Bronchial epithelial cell (primary cell): ENCODE measurements at regions not wholly inside any gene's neighbourhood (a gene's known extent, or its start where the extent isn't known, plus 50 kb on each side); places are given as distances from the start of the nearest gene placed in this dataset.
"Not testable (repeated sequence)": the region's sequence is repeated elsewhere in the genome, so short reads cannot be mapped to it uniquely, and the experiment has no call there.

Experiments
- DNase-seq: peaks from one replicate; pipeline ENCODE4 v3.0.0-alpha.2; 2010; ENCODE audit warnings: low read depth
- FAIRE-seq: peaks from 2 replicates; lab custom pipeline; 2011; peaks lifted over from hg19 to GRCh38; lab: Jason Lieb, UNC
- H3K27me3 ChIP-seq: 2 replicates; pipeline ENCODE4 v1.5.1; 2011; ENCODE audit warnings: low read length; ENCODE audit not compliant: control insufficient read depth, insufficient read depth
- H3K36me3 ChIP-seq: 2 replicates; pipeline ENCODE4 v1.5.1; 2011; ENCODE audit warnings: low read length; ENCODE audit not compliant: control insufficient read depth, insufficient read depth
- H3K4me3 ChIP-seq: 2 replicates; pipeline ENCODE4 v1.5.1; 2011; ENCODE audit warnings: mild to moderate bottlenecking, low read depth, low read length, control low read depth
- CTCF ChIP-seq: IDR thresholded peaks from 2 replicates; pipeline ENCODE4 v1.5.1; 2011; ENCODE audit warnings: mild to moderate bottlenecking, moderate library complexity, low read length, control low read depth, inconsistent platforms; ENCODE audit not compliant: insufficient read depth, severe bottlenecking

- Histone ChIP-seq H3K4me3 (no peak overlapping the region), H3K27me3 (no peaks in the 10 kb centered on the region), H3K36me3 (no peaks in the 10 kb centered on the region)
- DNase-seq (no peak), FAIRE-seq (peak; percentile 64)
- no peak for TF ChIP-seq CTCF
These were observed 91.6 kb downstream of the OLFM1 start for GRCh38 chr9:135179041-135179440.

- no peak for TF ChIP-seq CTCF
- Histone ChIP-seq H3K27me3 (no peaks in the 10 kb centered on the region), H3K4me3 (no peak overlapping the region), H3K36me3 (no peaks in the 10 kb centered on the region)
- no peak for FAIRE-seq
- no peak for DNase-seq
These were observed 92.5 kb downstream of the OLFM1 start for GRCh38 chr9:135179976-135180375.

- no peaks in the 10 kb centered on the region for H3K36me3 ChIP-seq
- FAIRE-seq (no peak), DNase-seq (no peak)
- no peak overlapping the region for H3K4me3 ChIP-seq
- no peaks in the 10 kb centered on the region for H3K27me3 ChIP-seq
- no peak for TF ChIP-seq CTCF
These were observed 93.1 kb downstream of the OLFM1 start for GRCh38 chr9:135180586-135180985.

GRCh38 chr9:135181336-135181735 is 93.9 kb downstream of the OLFM1 start:
- FAIRE-seq = no peak
- no peaks in the 10 kb centered on the region for H3K27me3 ChIP-seq

GRCh38 chr9:135181841-135182240 is 94.4 kb downstream of the OLFM1 start:
- not testable (repeated sequence) for DNase-seq, H3K27me3 ChIP-seq, H3K4me3 ChIP-seq, FAIRE-seq, H3K36me3 ChIP-seq

More at GRCh38 chr9:135181336-135181735, 93.9 kb downstream of the OLFM1 start:
- Histone ChIP-seq H3K36me3 (no peaks in the 10 kb centered on the region), H3K4me3 (no peak overlapping the region)
- no peak for DNase-seq
- TF ChIP-seq CTCF = no peak

GRCh38 chr9:135183069-135183468 is 95.6 kb downstream of the OLFM1 start:
- no peak for TF ChIP-seq CTCF
- DNase-seq = no peak
- H3K36me3 ChIP-seq = no peaks in the 10 kb centered on the region
- no peak overlapping the region for H3K4me3 ChIP-seq
- no peaks in the 10 kb centered on the region for H3K27me3 ChIP-seq
- no peak for FAIRE-seq
